ENCODE measurements at regions not wholly inside any gene's neighbourhood (a gene's known extent, or its start where the extent isn't known, plus 50 kb on each side); places are given as distances from the start of the nearest gene placed in this dataset.

DNA sequence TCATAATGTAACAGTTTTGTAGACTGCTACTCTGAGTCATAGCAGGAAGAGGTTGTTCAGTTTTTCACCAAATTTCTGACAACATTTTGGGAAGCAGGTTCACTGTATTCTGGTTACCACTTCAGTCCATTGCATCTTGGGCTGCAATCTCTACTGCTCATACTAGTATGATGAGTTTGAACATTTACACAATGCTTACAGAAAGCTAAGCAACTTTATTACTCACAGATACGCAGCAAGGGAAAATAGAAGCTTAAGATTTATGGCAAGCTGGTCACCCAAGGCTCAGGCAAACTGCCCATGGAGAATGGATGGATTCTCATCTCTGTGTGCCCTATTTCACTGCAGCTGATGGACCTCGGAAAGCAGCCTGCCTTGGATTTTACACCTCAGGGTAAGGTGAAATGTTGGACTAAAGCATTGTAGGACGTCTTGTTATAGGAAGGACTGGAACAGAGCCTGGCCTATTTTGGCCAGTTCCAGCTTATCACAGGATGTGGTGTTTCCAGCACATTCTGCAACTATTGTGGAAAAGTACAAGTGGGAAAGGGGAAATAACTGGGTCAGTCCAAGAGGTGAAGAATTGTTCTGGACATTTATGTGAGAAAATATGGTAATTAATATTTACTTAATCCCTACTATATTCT lies 887.1 kb upstream of the AGA start:
- Histone ChIP-seq H3K9ac (ENCODE audit: low read length) (no peak overlapping the region), H3K36me3 (ENCODE audit: control insufficient read depth in 1 of 2, insufficient read depth in 2 of 2, low read depth in 1 of 2, low read length in 2 of 2) (no peaks in the 10 kb centered on the region), H2BK15ac (ENCODE audit: low read depth, poor library complexity, severe bottlenecking) (no peak overlapping the region), H3K18ac (ENCODE audit: low read depth in 1 of 2, low read length in 2 of 2) (no peak overlapping the region), H3K4me3 (ENCODE audit: insufficient read depth in 1 of 2, low read depth in 1 of 2, low read length in 2 of 2) (no peak overlapping the region), H2BK120ac (ENCODE audit: low read depth, low read length) (no peak overlapping the region), H3K27me3 (ENCODE audit: control insufficient read depth in 1 of 2, insufficient read depth in 1 of 2, low read length in 2 of 2) (no peaks in the 10 kb centered on the region), H3K9me3 (ENCODE audit: control insufficient read depth, low read length) (peaks cover 5% of the 10 kb centered on the region), H3K14ac (ENCODE audit: low read length in 2 of 2) (no peak overlapping the region), H3K4me1 (ENCODE audit: control insufficient read depth, insufficient read depth, low read depth, low read length) (no peaks in the 10 kb centered on the region), H3K4ac (ENCODE audit: low read depth in 1 of 2, low read length in 2 of 2) (no peak overlapping the region), H3K23ac (ENCODE audit: low read length in 2 of 2) (no peak overlapping the region), H3K4me2 (ENCODE audit: low read length, poor library complexity, severe bottlenecking) (no peak overlapping the region), H2AFZ (ENCODE audit: low read depth, low read length) (no peak overlapping the region), H4K91ac (ENCODE audit: low read length) (no peak overlapping the region), H3K79me1 (replicated peaks; ENCODE audit: low read length, poor library complexity, severe bottlenecking) (no peaks in the 10 kb centered on the region), H3K27ac (ENCODE audit: low read length, poor library complexity, severe bottlenecking) (no peak overlapping the region), H2AK5ac (ENCODE audit: low read length, severe bottlenecking) (no peak overlapping the region), H4K8ac (ENCODE audit: low read length) (no peak overlapping the region), H2BK5ac (ENCODE audit: low read depth, low read length, poor library complexity, severe bottlenecking) (no peak overlapping the region), H2BK12ac (ENCODE audit: low read length in 2 of 2) (no peak overlapping the region)
- DNase-seq = peak; percentile 58
- 48% methylated on average over 3 of the region's 3 CpGs for WGBS

DNA sequence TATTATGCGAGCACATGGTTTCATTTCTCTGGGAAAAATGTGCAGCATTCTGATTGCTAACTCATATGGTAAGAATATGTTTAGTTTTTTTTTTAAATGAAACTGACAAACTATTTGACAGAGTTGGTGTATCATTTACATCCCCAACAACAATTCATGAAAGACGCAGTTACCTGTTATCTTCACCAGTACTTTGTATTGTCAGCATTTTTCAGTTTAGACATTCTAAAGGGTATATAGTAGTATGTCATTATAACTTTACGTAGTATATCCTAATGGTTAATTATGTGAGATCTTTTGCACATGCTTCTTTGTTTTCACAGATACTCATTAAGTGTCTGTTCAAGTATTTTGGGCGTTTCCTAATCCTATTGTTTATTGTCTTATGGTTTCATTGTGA lies 891.1 kb upstream of the AGA start:
- peaks cover 13% of the 10 kb centered on the region for H3K9me3 ChIP-seq (ENCODE audit: control insufficient read depth, low read length)
- H3K36me3 ChIP-seq (ENCODE audit: control insufficient read depth in 1 of 2, insufficient read depth in 2 of 2, low read depth in 1 of 2, low read length in 2 of 2) = no peaks in the 10 kb centered on the region
- no peak overlapping the region for H2BK15ac ChIP-seq (ENCODE audit: low read depth, poor library complexity, severe bottlenecking)
- H3K79me1 ChIP-seq (replicated peaks; ENCODE audit: low read length, poor library complexity, severe bottlenecking) = no peaks in the 10 kb centered on the region
- no peak overlapping the region for H2BK120ac ChIP-seq (ENCODE audit: low read depth, low read length)
- H3K4me1 ChIP-seq (ENCODE audit: control insufficient read depth, insufficient read depth, low read depth, low read length) = no peaks in the 10 kb centered on the region
- WGBS = 100% methylated on average over 1 of the region's 4 CpGs
- H4K91ac ChIP-seq (ENCODE audit: low read length) = no peak overlapping the region
- H3K27ac ChIP-seq (ENCODE audit: low read length, poor library complexity, severe bottlenecking) = no peak overlapping the region
- H3K27me3 ChIP-seq (ENCODE audit: control insufficient read depth in 1 of 2, insufficient read depth in 1 of 2, low read length in 2 of 2) = no peaks in the 10 kb centered on the region
- no peak overlapping the region for H3K4ac ChIP-seq (ENCODE audit: low read depth in 1 of 2, low read length in 2 of 2)
- no peak overlapping the region for H4K8ac ChIP-seq (ENCODE audit: low read length)
- H3K4me2 ChIP-seq (ENCODE audit: low read length, poor library complexity, severe bottlenecking) = no peak overlapping the region
- H3K4me3 ChIP-seq (ENCODE audit: insufficient read depth in 1 of 2, low read depth in 1 of 2, low read length in 2 of 2) = no peak overlapping the region
- no peak overlapping the region for H2AK5ac ChIP-seq (ENCODE audit: low read length, severe bottlenecking)
- H2BK5ac ChIP-seq (ENCODE audit: low read depth, low read length, poor library complexity, severe bottlenecking) = no peak overlapping the region
- no peak overlapping the region for H2BK12ac ChIP-seq (ENCODE audit: low read length in 2 of 2)
- no peak overlapping the region for H3K14ac ChIP-seq (ENCODE audit: low read length in 2 of 2)
- H3K9ac ChIP-seq (ENCODE audit: low read length) = no peak overlapping the region
- no peak for DNase-seq
- H2AFZ ChIP-seq (ENCODE audit: low read depth, low read length) = no peak overlapping the region
- no peak overlapping the region for H3K18ac ChIP-seq (ENCODE audit: low read depth in 1 of 2, low read length in 2 of 2)
- H3K23ac ChIP-seq (ENCODE audit: low read length in 2 of 2) = no peak overlapping the region

DNA sequence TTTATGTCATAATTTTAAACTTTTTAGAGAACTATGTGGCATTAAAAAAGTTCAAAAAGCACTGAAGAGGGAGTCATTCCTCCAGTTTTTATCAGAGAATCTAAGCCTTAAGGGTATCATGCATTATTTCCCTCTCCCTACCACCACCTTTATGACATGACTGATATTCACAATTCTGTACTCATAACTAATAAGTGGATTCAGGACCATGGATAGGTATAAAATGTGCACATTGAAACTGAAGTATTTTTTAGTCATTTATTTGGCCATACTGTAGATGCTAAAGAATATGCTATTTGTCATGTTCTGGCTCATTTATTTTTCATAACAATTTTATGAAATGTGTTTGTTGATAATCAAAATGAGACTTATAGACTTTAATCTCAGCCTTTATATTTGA lies 897.5 kb upstream of the AGA start:
- H3K18ac ChIP-seq (ENCODE audit: low read depth in 1 of 2, low read length in 2 of 2) = no peak overlapping the region
- no peak overlapping the region for H3K4ac ChIP-seq (ENCODE audit: low read depth in 1 of 2, low read length in 2 of 2)
- H2AK5ac ChIP-seq (ENCODE audit: low read length, severe bottlenecking) = no peak overlapping the region
- DNase-seq = peak; percentile 4
- H3K4me1 ChIP-seq (ENCODE audit: control insufficient read depth, insufficient read depth, low read depth, low read length) = no peaks in the 10 kb centered on the region
- no peaks in the 10 kb centered on the region for H3K79me1 ChIP-seq (replicated peaks; ENCODE audit: low read length, poor library complexity, severe bottlenecking)
- H4K91ac ChIP-seq (ENCODE audit: low read length) = no peak overlapping the region
- no peaks in the 10 kb centered on the region for H3K36me3 ChIP-seq (ENCODE audit: control insufficient read depth in 1 of 2, insufficient read depth in 2 of 2, low read depth in 1 of 2, low read length in 2 of 2)
- H2AFZ ChIP-seq (ENCODE audit: low read depth, low read length) = no peak overlapping the region
- no peak overlapping the region for H2BK15ac ChIP-seq (ENCODE audit: low read depth, poor library complexity, severe bottlenecking)
- no peak overlapping the region for H3K4me2 ChIP-seq (ENCODE audit: low read length, poor library complexity, severe bottlenecking)
- no peak overlapping the region for H2BK120ac ChIP-seq (ENCODE audit: low read depth, low read length)
- no peak overlapping the region for H3K23ac ChIP-seq (ENCODE audit: low read length in 2 of 2)
- H2BK5ac ChIP-seq (ENCODE audit: low read depth, low read length, poor library complexity, severe bottlenecking) = no peak overlapping the region
- no peak overlapping the region for H3K4me3 ChIP-seq (ENCODE audit: insufficient read depth in 1 of 2, low read depth in 1 of 2, low read length in 2 of 2)
- no peak overlapping the region for H3K9ac ChIP-seq (ENCODE audit: low read length)
- H3K9me3 ChIP-seq (ENCODE audit: control insufficient read depth, low read length) = peaks cover 17% of the 10 kb centered on the region
- H3K14ac ChIP-seq (ENCODE audit: low read length in 2 of 2) = no peak overlapping the region
- H2BK12ac ChIP-seq (ENCODE audit: low read length in 2 of 2) = no peak overlapping the region
- H3K27ac ChIP-seq (ENCODE audit: low read length, poor library complexity, severe bottlenecking) = no peak overlapping the region
- H3K27me3 ChIP-seq (ENCODE audit: control insufficient read depth in 1 of 2, insufficient read depth in 1 of 2, low read length in 2 of 2) = no peaks in the 10 kb centered on the region
- H4K8ac ChIP-seq (ENCODE audit: low read length) = no peak overlapping the region

DNA sequence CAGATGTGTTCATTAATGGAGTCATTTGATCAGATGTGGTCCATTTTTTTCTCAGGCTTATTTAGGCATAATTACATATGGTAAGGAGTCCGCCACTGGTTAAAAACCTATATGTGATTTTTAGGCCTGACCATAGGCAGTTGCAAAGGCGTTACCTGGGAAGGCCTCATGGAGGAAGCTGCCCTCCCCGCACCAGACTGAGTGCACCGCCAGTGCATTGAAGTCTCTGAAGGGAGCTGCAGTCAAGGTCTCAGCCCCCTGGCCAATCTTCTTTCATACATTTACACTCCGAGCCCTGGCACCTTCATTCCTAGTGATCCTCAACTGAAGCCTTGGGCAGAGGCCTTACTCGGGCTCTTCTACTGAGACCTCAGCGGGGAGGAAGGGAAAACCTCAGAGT lies 898.2 kb upstream of the AGA start:
- Histone ChIP-seq H3K27ac (ENCODE audit: low read length, poor library complexity, severe bottlenecking) (no peak overlapping the region), H2BK5ac (ENCODE audit: low read depth, low read length, poor library complexity, severe bottlenecking) (no peak overlapping the region), H3K9me3 (ENCODE audit: control insufficient read depth, low read length) (peaks cover 17% of the 10 kb centered on the region), H2BK120ac (ENCODE audit: low read depth, low read length) (no peak overlapping the region), H4K8ac (ENCODE audit: low read length) (no peak overlapping the region), H3K4ac (ENCODE audit: low read depth in 1 of 2, low read length in 2 of 2) (no peak overlapping the region), H3K9ac (ENCODE audit: low read length) (no peak overlapping the region), H4K91ac (ENCODE audit: low read length) (no peak overlapping the region), H2AK5ac (ENCODE audit: low read length, severe bottlenecking) (no peak overlapping the region), H3K4me3 (ENCODE audit: insufficient read depth in 1 of 2, low read depth in 1 of 2, low read length in 2 of 2) (no peak overlapping the region), H3K23ac (ENCODE audit: low read length in 2 of 2) (no peak overlapping the region), H3K36me3 (ENCODE audit: control insufficient read depth in 1 of 2, insufficient read depth in 2 of 2, low read depth in 1 of 2, low read length in 2 of 2) (no peaks in the 10 kb centered on the region), H2BK15ac (ENCODE audit: low read depth, poor library complexity, severe bottlenecking) (no peak overlapping the region), H3K14ac (ENCODE audit: low read length in 2 of 2) (no peak overlapping the region), H3K18ac (ENCODE audit: low read depth in 1 of 2, low read length in 2 of 2) (no peak overlapping the region), H3K4me2 (ENCODE audit: low read length, poor library complexity, severe bottlenecking) (no peak overlapping the region), H3K27me3 (ENCODE audit: control insufficient read depth in 1 of 2, insufficient read depth in 1 of 2, low read length in 2 of 2) (no peaks in the 10 kb centered on the region), H3K4me1 (ENCODE audit: control insufficient read depth, insufficient read depth, low read depth, low read length) (no peaks in the 10 kb centered on the region), H2AFZ (ENCODE audit: low read depth, low read length) (no peak overlapping the region), H3K79me1 (replicated peaks; ENCODE audit: low read length, poor library complexity, severe bottlenecking) (no peaks in the 10 kb centered on the region), H2BK12ac (ENCODE audit: low read length in 2 of 2) (no peak overlapping the region)
- WGBS = 96% methylated on average over 6 of the region's 7 CpGs
- DNase-seq = no peak

Measured in mesenchymal stem cell (in vitro differentiated cells and primary cell).